ENCODE measurements at regions not wholly inside any gene's neighbourhood (a gene's known extent, or its start where the extent isn't known, plus 50 kb on each side); places are given as distances from the start of the nearest gene placed in this dataset.
"Not testable (repeated sequence)": the region's sequence is repeated elsewhere in the genome, so short reads cannot be mapped to it uniquely, and the experiment has no call there.

DNA sequence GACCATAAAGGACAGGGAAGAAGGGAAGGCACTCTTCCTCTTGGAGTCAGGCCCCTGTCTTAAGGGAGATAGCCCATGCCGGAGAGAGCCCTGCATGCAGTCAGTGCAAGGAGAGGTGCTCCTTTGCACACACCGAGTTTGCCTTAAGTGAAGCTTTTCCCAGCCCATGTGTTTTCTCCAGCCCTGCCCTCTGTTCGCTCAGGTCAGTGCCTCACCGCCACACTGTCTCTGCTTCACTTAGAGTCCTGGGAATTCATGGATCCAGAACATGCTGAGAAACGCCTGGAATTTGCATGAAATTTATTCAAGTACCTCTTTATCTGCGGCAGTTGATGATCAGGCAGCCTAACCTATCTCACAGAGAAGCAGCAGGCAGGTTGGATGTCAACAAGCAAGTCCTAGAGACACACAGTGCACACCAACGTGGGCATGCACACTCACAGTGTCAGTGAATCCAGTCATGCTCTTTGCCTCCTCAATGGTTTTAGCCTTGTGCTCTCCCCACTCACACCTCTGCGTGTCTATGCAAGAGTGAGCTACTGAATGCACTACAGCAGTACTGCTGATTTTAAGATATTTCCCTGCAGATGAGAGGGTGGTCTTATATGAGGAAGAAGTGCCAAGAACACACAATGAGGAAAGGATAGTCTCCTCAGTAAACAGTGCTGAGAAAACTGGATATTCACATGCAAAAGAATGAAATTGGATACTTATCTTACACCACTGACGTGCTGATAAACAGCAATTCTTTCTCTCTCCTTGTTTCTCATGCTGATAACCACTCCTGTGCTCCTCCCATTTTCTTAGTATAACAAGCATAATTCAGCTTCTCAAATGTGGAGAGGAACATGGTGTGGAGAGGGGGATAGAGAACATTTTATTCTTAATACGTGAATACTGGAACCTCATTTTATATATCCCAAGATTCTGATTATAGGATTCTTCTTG lies 295.1 kb upstream of the CDYL start:
- Histone ChIP-seq H3K4me3 (ENCODE audit: low read length in 3 of 3) (no peak overlapping the region), H3K4me1 (ENCODE audit: control insufficient read depth in 3 of 3, insufficient read depth in 3 of 3, low read length in 3 of 3) (no peaks in the 10 kb centered on the region)

DNA sequence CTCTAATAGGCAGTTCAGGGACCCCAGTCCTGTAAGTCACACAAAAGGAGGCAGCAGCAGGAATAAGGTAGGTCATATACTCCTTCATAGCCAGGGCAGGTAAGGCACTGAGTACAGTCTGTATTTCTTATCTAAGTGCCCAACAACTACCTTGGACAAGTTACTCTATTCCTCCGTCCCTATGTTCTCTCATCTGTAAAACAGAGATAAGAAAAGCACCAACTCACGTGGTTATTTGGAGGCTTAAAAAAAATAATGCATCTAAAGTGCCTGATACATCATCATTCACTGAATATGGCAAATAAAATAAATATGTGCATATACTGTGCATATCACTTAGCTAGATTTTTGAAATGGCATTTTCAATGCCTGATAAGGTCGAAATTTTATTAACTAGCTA lies 298.1 kb upstream of the CDYL start:
- peaks cover 0 to 4% (median 0%) of the 10 kb centered on the region in 3 donors for H3K27me3 ChIP-seq (ENCODE audit: control insufficient read depth in 3 of 3, insufficient read depth in 3 of 3, low read length in 3 of 3)
- no peaks in the 10 kb centered on the region for H3K36me3 ChIP-seq (ENCODE audit: control insufficient read depth in 3 of 3, insufficient read depth in 3 of 3, low read length in 3 of 3)
- H3K4me3 ChIP-seq (ENCODE audit: low read length in 3 of 3), result no peak overlapping the region
- H3K27ac ChIP-seq (ENCODE audit: low read depth, low read length), result no peak overlapping the region
- no peak overlapping the region for H3K9ac ChIP-seq (ENCODE audit: low read depth in 1 of 3, low read length in 3 of 3)
- no peaks in the 10 kb centered on the region for H3K9me3 ChIP-seq (ENCODE audit: control insufficient read depth in 3 of 3, low read length in 3 of 3)
- H3K4me1 ChIP-seq (ENCODE audit: control insufficient read depth in 3 of 3, insufficient read depth in 3 of 3, low read length in 3 of 3), result no peaks in the 10 kb centered on the region

More for the DNA sequence above, 295.1 kb upstream of the CDYL start:
- Histone ChIP-seq H3K27me3 (ENCODE audit: control insufficient read depth in 3 of 3, insufficient read depth in 3 of 3, low read length in 3 of 3) (peaks cover 0 to 4% (median 0%) of the 10 kb centered on the region in 3 donors), H3K9me3 (ENCODE audit: control insufficient read depth in 3 of 3, low read length in 3 of 3) (no peaks in the 10 kb centered on the region), H3K36me3 (ENCODE audit: control insufficient read depth in 3 of 3, insufficient read depth in 3 of 3, low read length in 3 of 3) (no peaks in the 10 kb centered on the region), H3K27ac (ENCODE audit: low read depth, low read length) (no peak overlapping the region), H3K9ac (ENCODE audit: low read depth in 1 of 3, low read length in 3 of 3) (no peak overlapping the region)

- Histone ChIP-seq H3K4me1 (ENCODE audit: control insufficient read depth in 3 of 3, insufficient read depth in 3 of 3, low read length in 3 of 3) (peaks cover 0 to 8% (median 6%) of the 10 kb centered on the region in 3 donors), H3K27ac (ENCODE audit: low read depth, low read length) (no peak overlapping the region), H3K36me3 (ENCODE audit: control insufficient read depth in 3 of 3, insufficient read depth in 3 of 3, low read length in 3 of 3) (no peaks in the 10 kb centered on the region), H3K27me3 (ENCODE audit: control insufficient read depth in 3 of 3, insufficient read depth in 3 of 3, low read length in 3 of 3) (no peaks in the 10 kb centered on the region), H3K4me3 (ENCODE audit: low read length in 3 of 3) (no peak overlapping the region), H3K9me3 (ENCODE audit: control insufficient read depth in 3 of 3, low read length in 3 of 3) (no peaks in the 10 kb centered on the region), H3K9ac (ENCODE audit: low read depth in 1 of 3, low read length in 3 of 3) (no peak overlapping the region)
These were observed 301.4 kb upstream of the CDYL start for GRCh38 chr6:4474810-4475209.

DNA sequence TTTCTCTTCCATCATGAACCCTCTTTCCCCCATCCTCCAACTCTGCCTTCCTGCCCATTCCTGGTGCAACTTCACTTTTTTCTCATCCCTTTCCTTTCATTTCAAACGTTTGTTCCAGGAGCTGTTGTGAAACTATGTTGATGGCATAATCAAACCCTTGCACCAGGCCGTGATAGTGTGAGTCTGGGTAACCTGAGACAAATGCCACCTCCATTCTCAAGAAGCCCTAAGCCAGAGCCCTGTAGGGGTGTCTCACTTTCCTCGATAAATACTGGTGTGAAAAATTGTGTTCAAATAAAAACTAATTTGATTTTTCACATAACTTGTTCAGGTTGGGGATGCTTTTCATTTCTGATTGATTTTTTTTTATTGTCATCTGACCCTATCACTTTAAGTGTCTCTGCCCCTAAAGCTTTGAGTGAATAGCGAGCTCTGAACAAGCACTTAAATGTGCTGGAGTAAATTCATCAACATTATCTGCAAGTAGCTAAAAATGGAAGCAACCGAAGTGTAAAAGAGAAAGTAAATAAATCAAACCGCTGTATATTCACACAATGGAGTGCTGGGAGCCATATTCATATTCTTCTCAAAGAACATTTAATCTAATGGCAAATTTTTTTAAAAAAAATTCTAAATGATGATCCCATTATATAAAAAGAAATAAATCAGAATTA lies 303.1 kb upstream of the CDYL start:
- Histone ChIP-seq H3K36me3 (ENCODE audit: control insufficient read depth in 3 of 3, insufficient read depth in 3 of 3, low read length in 3 of 3) (no peaks in the 10 kb centered on the region), H3K4me1 (ENCODE audit: control insufficient read depth in 3 of 3, insufficient read depth in 3 of 3, low read length in 3 of 3) (peaks cover 0 to 8% (median 6%) of the 10 kb centered on the region in 3 donors), H3K9me3 (ENCODE audit: control insufficient read depth in 3 of 3, low read length in 3 of 3) (no peaks in the 10 kb centered on the region), H3K4me3 (ENCODE audit: low read length in 3 of 3) (no peak overlapping the region), H3K9ac (ENCODE audit: low read depth in 1 of 3, low read length in 3 of 3) (no peak overlapping the region), H3K27me3 (ENCODE audit: control insufficient read depth in 3 of 3, insufficient read depth in 3 of 3, low read length in 3 of 3) (no peaks in the 10 kb centered on the region), H3K27ac (ENCODE audit: low read depth, low read length) (no peak overlapping the region)

DNA sequence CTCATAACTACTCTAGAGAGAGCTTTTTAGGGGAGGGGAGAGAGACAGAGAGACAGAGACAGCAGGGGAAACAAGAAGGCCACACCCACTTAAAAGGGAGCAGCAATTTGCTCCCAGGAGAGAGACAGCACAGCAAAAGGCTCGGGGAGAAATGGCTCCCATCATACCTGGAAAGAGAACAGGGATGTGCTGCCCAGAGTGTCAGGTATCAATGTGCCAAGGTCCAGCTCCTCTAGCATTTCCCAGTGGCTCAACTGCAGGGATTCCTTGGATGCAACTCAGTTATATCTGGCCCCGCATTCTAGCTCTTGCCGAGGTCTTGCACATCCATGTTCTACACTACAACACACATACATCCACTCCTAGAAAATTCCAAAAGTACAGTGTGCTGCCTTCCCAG lies 304.0 kb upstream of the CDYL start:
- H3K4me1 ChIP-seq (ENCODE audit: control insufficient read depth in 3 of 3, insufficient read depth in 3 of 3, low read length in 3 of 3), result peaks cover 0 to 8% (median 6%) of the 10 kb centered on the region in 3 donors
- no peak overlapping the region for H3K9ac ChIP-seq (ENCODE audit: low read depth in 1 of 3, low read length in 3 of 3)

DNA sequence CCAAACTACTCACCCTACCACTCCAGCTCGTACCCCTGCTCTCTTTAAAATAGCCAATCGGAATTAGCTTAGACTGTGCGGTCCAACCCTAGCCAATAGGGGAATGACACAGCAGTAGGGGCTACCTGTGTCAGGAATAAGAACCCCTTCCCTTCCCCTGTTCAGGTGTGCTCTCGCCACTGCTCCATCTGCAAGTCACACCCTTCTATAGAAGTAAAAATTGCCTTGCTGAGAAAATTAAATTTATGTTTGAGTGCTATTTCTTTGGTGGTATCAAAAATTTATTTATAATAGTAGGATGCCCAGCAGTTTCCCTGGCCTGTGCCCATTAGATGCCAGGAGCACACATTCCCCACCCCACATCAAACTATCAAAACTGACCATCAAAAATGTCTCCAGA lies 304.7 kb upstream of the CDYL start:
- H3K27me3 ChIP-seq (ENCODE audit: control insufficient read depth in 3 of 3, insufficient read depth in 3 of 3, low read length in 3 of 3); H3K27ac ChIP-seq (ENCODE audit: low read depth, low read length); H3K36me3 ChIP-seq (ENCODE audit: control insufficient read depth in 3 of 3, insufficient read depth in 3 of 3, low read length in 3 of 3); H3K4me1 ChIP-seq (ENCODE audit: control insufficient read depth in 3 of 3, insufficient read depth in 3 of 3, low read length in 3 of 3); H3K9me3 ChIP-seq (ENCODE audit: control insufficient read depth in 3 of 3, low read length in 3 of 3); H3K9ac ChIP-seq (ENCODE audit: low read depth in 1 of 3, low read length in 3 of 3); H3K4me3 ChIP-seq (ENCODE audit: low read length in 3 of 3): not testable (repeated sequence)

More for the DNA sequence above, 304.0 kb upstream of the CDYL start:
- Histone ChIP-seq H3K4me3 (ENCODE audit: low read length in 3 of 3) (no peak overlapping the region), H3K27ac (ENCODE audit: low read depth, low read length) (no peak overlapping the region), H3K27me3 (ENCODE audit: control insufficient read depth in 3 of 3, insufficient read depth in 3 of 3, low read length in 3 of 3) (no peaks in the 10 kb centered on the region), H3K9me3 (ENCODE audit: control insufficient read depth in 3 of 3, low read length in 3 of 3) (no peaks in the 10 kb centered on the region), H3K36me3 (ENCODE audit: control insufficient read depth in 3 of 3, insufficient read depth in 3 of 3, low read length in 3 of 3) (no peaks in the 10 kb centered on the region)

- no peak overlapping the region for H3K9ac ChIP-seq (ENCODE audit: low read depth in 1 of 3, low read length in 3 of 3)
- H3K27ac ChIP-seq (ENCODE audit: low read depth, low read length), result no peak overlapping the region
- H3K4me1 ChIP-seq (ENCODE audit: control insufficient read depth in 3 of 3, insufficient read depth in 3 of 3, low read length in 3 of 3), result peaks cover 0 to 8% (median 6%) of the 10 kb centered on the region in 3 donors
These were observed 305.4 kb upstream of the CDYL start for GRCh38 chr6:4470698-4471210.

GRCh38 chr6:4466769-4467480 lies 309.3 kb upstream of the CDYL start:
- Histone ChIP-seq H3K36me3 (ENCODE audit: control insufficient read depth in 3 of 3, insufficient read depth in 3 of 3, low read length in 3 of 3) (no peaks in the 10 kb centered on the region), H3K27me3 (ENCODE audit: control insufficient read depth in 3 of 3, insufficient read depth in 3 of 3, low read length in 3 of 3) (no peaks in the 10 kb centered on the region), H3K4me3 (ENCODE audit: low read length in 3 of 3) (no peak overlapping the region), H3K27ac (ENCODE audit: low read depth, low read length) (no peak overlapping the region), H3K9me3 (ENCODE audit: control insufficient read depth in 3 of 3, low read length in 3 of 3) (no peaks in the 10 kb centered on the region), H3K9ac (ENCODE audit: low read depth in 1 of 3, low read length in 3 of 3) (no peak overlapping the region), H3K4me1 (ENCODE audit: control insufficient read depth in 3 of 3, insufficient read depth in 3 of 3, low read length in 3 of 3) (peaks cover 0 to 1% (median 0%) of the 10 kb centered on the region in 3 donors)

More at GRCh38 chr6:4470698-4471210, 305.4 kb upstream of the CDYL start:
- no peaks in the 10 kb centered on the region for H3K27me3 ChIP-seq (ENCODE audit: control insufficient read depth in 3 of 3, insufficient read depth in 3 of 3, low read length in 3 of 3)
- H3K9me3 ChIP-seq (ENCODE audit: control insufficient read depth in 3 of 3, low read length in 3 of 3), result no peaks in the 10 kb centered on the region
- no peaks in the 10 kb centered on the region for H3K36me3 ChIP-seq (ENCODE audit: control insufficient read depth in 3 of 3, insufficient read depth in 3 of 3, low read length in 3 of 3)
- no peak overlapping the region for H3K4me3 ChIP-seq (ENCODE audit: low read length in 3 of 3)

- Histone ChIP-seq H3K27ac (ENCODE audit: low read depth, low read length) (no peak overlapping the region), H3K4me3 (ENCODE audit: low read length in 3 of 3) (no peak overlapping the region), H3K4me1 (ENCODE audit: control insufficient read depth in 3 of 3, insufficient read depth in 3 of 3, low read length in 3 of 3) (peaks cover 0 to 1% (median 0%) of the 10 kb centered on the region in 3 donors), H3K9ac (ENCODE audit: low read depth in 1 of 3, low read length in 3 of 3) (no peak overlapping the region), H3K9me3 (ENCODE audit: control insufficient read depth in 3 of 3, low read length in 3 of 3) (no peaks in the 10 kb centered on the region), H3K36me3 (ENCODE audit: control insufficient read depth in 3 of 3, insufficient read depth in 3 of 3, low read length in 3 of 3) (no peaks in the 10 kb centered on the region), H3K27me3 (ENCODE audit: control insufficient read depth in 3 of 3, insufficient read depth in 3 of 3, low read length in 3 of 3) (no peaks in the 10 kb centered on the region)
These were observed 309.9 kb upstream of the CDYL start for GRCh38 chr6:4466261-4466660.
